GM21737 (cell line): ENCODE measurements at regions not wholly inside any gene's neighbourhood (a gene's known extent, or its start where the extent isn't known, plus 50 kb on each side); places are given as distances from the start of the nearest gene placed in this dataset.

Experiments used
- ATAC-seq: cut with Tn5 transposase; IDR thresholded peaks from one replicate; pipeline ENCODE4 v1.9.1; 2021; ENCODE audit warnings: mild to moderate bottlenecking, moderate library complexity; ENCODE audit not compliant: unreplicated experiment

- ATAC-seq = no peak
Observed at GRCh38 chr5:86875539-86875938, 257.8 kb downstream of the COX7C start.

GRCh38 chr5:86878250-86878649 is 260.5 kb downstream of the COX7C start:
- ATAC-seq = no peak

GRCh38 chr5:86879086-86879485 is 261.3 kb downstream of the COX7C start:
- ATAC-seq = no peak

- no peak for ATAC-seq
Observed at GRCh38 chr5:86880344-86880743, 262.6 kb downstream of the COX7C start.

- ATAC-seq = peak; percentile 89
Observed at GRCh38 chr5:86880785-86881492, 263.2 kb downstream of the COX7C start.

GRCh38 chr5:86881493-86882090 is 263.9 kb downstream of the COX7C start:
- no peak for ATAC-seq

- ATAC-seq = no peak
Observed at GRCh38 chr5:86884608-86885007, 266.9 kb downstream of the COX7C start.

GRCh38 chr5:86885011-86885410 is 267.3 kb downstream of the COX7C start:
- ATAC-seq = no peak

- no peak for ATAC-seq
Observed at GRCh38 chr5:86885489-86886230, 267.9 kb downstream of the COX7C start.

- ATAC-seq = no peak
Observed at GRCh38 chr5:86890375-86890774, 272.6 kb downstream of the COX7C start.

- no peak for ATAC-seq
Observed at GRCh38 chr5:86894056-86894455, 276.3 kb downstream of the COX7C start.

GRCh38 chr5:86896916-86897315 is 279.2 kb downstream of the COX7C start:
- no peak for ATAC-seq

GRCh38 chr5:86909418-86910295 is 291.9 kb downstream of the COX7C start:
- no peak for ATAC-seq

- no peak for ATAC-seq
Observed at GRCh38 chr5:86917117-86917579, 299.4 kb downstream of the COX7C start.

- no peak for ATAC-seq
Observed at GRCh38 chr5:86918246-86918645, 300.5 kb downstream of the COX7C start.

- ATAC-seq = no peak
Observed at GRCh38 chr5:86926033-86926432, 308.3 kb downstream of the COX7C start.

GRCh38 chr5:86929123-86929766 is 311.5 kb downstream of the COX7C start:
- ATAC-seq = no peak

GRCh38 chr5:86951761-86952160 is 315.9 kb upstream of the RASA1 start:
- no peak for ATAC-seq

- ATAC-seq = no peak
Observed at GRCh38 chr5:86964889-86965288, 302.8 kb upstream of the RASA1 start.

GRCh38 chr5:86968301-86968753 is 299.4 kb upstream of the RASA1 start:
- no peak for ATAC-seq
